Amygdala (tissue), 56 donors: ENCODE measurements at regions not wholly inside any gene's neighbourhood (a gene's known extent, or its start where the extent isn't known, plus 50 kb on each side); places are given as distances from the start of the nearest gene placed in this dataset.
A peak's percentile ranks its signal among the peaks of the same experiment; 100 is the strongest.

Experiments used
- DNase-seq, 56 donors: peaks; one replicate each; lab custom pipeline; 2025; lab: John Stamatoyannopoulos, UW

GRCh38 chrX:115487608-115488007 lies 73.4 kb upstream of the PLS3 start:
- no peak for DNase-seq

DNA sequence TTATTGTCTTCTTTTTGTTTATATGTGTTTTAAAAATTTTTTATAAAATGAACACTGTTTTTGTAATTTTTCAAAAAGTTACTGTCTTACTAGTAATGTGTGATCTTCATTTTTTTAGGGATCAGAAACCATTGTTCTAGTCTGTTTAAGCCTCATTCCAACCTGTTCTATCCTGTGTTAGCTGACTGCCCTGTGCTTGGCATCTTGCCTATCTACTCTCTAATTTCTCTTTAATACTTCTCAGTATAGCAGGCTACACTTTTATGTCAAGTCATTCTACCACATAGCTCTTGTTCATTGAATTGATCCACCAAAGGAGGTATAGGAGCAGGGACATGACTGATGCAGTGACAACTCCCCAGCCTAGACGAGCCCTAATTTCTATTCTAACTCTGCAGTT lies 70.2 kb upstream of the PLS3 start:
- no peak for DNase-seq

DNA sequence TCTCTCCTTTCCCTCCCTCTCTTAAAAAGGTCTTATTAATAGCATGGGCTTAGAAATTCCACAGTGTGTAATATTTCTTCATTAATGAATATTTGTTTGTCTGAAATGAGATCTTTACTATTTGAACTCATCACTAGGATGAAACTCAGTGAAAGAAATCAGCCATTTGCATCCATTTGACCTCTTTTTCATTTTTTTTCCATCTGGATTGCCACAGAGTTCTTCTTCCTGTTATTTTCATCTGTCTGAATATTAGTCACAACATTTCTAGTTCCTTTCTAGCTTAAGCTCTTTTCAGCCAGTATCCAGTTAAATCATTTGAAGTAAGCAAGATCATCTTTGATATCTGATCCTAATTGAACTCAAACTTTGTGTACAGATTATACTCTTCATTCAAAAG lies 69.2 kb upstream of the PLS3 start:
- no peak for DNase-seq

- no peak for DNase-seq
These were observed 68.0 kb upstream of the PLS3 start for GRCh38 chrX:115493015-115493414.

- DNase-seq, result peak in 5 of 56 donors; percentile 1 to 64 (median 14)
These were observed 66.8 kb upstream of the PLS3 start for GRCh38 chrX:115494161-115494560.

DNA sequence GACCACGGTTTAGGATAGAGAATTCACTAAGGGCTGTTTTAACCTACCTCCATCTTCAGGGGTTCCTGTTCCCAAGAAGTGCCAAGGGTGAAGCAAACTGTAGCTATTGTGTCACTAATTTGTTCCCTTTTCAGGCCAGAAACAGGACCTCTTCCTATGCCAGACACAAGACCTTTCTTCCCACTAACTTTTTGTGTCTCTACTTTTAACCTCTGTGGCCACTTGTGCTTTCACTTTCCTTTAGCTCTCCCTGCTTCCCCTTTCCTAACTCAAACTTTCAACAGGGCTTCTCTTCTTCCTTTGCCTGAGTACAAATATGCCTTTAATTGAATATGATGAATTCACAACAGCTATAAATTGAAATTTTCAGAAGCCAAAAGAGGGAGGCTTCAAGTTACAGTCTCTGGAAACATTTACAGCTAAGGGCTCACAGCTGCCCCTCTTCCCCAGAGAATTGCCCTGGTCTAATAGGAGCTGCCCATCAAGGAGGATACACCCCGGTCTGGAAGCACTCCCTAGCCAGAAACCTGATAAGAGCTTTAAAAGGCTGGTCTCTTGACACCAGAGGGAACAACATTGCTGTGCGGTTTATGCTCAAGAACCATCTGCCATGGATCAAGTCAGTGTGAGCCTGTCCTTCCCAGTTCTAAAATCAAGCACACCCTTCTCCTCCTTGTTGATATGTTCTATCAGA lies 61.7 kb upstream of the PLS3 start:
- no peak for DNase-seq

GRCh38 chrX:115503099-115503498 lies 57.9 kb upstream of the PLS3 start:
- no peak for DNase-seq

DNA sequence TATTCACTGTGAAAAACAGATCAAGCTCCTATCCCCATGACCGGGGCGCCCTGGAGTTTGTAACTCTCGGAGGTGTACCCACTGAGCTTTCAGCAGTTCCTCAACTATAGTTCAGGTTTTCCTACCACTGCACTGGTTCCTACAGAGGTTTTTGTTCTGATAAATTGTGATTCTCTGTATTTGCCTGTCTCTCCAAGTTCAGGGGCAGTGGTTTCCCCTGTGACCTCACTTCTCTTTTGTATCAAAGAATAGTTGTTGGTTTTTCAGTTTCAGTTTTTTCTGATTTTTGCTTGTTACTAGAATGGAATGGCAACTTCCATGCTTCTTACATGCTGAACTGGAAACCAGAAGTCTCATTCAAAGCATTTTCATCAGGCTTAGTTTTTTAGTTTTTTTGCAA lies 56.8 kb upstream of the PLS3 start:
- no peak for DNase-seq
